Fibroblast of skin of abdomen (primary cell): ENCODE measurements at regions not wholly inside any gene's neighbourhood (a gene's known extent, or its start where the extent isn't known, plus 50 kb on each side); places are given as distances from the start of the nearest gene placed in this dataset.

Experiments
- DNase-seq: peaks from one replicate; pipeline ENCODE4 v3.0.0-alpha.2; 2013

DNA sequence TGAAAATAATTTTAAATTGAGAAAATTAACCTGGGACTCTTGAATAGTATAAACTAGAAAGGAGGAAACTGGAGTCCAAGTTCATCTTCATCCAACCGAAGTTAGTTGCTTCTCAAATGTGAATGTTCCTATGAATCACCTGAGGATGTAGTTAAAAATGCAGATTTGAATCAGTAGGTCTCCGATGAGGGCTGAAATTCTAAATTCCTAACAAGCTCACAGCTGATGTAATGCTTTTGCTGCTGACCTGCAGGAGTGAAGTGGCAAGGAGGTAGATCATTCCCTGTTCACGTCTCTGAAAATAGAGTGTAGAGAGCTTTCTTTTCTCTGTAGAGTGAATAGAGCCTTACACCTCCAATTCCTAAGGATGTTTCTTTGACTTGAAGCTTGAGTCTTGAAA, 685.5 kb downstream of the CPS1 start:
- no peak for DNase-seq

DNA sequence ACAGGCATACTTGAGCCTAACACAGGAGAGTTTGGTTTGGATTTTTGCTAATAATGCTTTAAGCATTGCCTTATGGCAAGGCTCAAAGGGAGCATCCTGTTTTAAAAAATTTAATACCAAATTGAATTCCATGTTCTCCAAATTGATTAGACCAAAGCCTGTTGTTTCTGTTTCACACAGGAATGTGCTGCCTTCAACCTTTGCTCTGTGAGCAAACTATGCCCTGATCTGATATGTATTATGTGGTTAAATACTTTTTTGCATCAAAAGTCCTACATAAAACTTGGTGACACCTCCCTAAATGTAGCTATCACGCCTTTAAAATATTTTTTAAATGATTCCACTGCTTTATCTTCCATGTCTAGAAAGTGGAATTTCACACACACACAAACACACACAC, 691.4 kb downstream of the CPS1 start:
- DNase-seq, result no peak

DNA sequence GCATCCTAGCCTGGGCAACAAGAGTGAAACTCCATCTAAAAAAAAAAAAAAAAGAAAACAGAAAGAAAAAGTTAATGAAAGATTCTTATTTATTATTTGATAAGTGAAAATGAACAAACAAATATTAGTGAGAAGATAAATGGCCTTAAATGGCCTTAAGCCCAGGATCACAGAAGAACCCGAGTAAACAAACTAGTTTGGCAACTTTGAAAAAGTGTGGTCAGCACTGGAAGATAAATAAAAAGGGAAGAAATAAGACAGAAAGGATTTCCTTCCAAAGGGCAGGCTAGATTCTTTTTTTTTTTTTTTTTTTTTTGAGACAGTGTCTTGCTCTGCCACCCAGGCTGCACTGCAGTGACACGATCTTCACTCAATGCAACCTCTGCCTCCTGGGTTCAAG, 692.4 kb downstream of the CPS1 start:
- DNase-seq, result no peak

DNA sequence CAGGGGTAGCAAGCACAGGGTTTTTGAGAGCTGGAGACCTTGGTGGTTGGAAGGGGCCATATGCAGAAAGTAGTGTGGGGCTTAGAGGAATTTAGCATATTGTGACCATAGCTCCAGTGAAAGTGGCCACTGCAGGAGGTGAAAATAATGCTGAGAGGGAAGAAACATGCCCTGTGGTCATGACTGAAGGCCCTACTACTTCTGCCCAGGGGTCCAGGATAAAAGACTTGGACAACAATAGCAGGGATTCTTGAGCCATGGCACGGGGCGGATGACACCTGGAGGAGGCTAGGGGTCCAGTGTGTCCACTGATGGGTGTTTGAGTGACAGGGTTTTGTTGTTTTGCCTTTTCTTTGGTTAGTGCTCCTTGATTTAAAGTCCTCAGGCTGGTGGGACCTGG, 694.6 kb downstream of the CPS1 start:
- no peak for DNase-seq

DNA sequence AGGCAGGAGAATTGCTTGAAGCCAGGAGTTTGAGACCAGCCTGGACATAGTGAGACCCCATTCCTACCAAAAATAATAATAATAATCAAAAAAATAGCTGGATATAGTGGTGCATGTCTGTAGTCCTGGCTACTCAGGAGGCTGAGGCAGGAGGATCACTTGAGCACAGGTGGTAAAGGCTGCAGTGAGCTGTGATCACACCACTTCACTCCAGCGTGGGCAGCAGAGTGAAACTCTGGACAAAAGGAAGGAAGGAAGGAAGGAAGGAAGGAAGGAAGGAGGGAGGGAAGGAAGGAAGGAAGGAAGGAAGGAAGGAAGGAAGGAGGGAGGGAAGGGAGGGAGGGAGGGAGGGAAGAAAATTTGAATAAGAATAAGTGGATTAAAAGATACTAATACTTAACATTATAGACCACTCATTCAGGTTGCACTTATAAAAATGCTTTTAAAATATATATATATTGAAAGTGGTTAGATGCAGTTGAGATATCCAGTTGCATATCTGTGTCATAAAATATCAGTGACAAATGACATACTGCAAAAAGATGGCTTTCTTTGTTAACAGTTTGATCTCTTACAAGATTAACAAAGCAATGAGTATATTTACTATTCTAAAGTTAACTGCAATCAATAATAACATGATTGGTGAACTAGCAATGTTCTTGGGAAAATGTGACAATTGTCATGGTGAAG, 702.4 kb downstream of the CPS1 start:
- DNase-seq, result no peak

DNA sequence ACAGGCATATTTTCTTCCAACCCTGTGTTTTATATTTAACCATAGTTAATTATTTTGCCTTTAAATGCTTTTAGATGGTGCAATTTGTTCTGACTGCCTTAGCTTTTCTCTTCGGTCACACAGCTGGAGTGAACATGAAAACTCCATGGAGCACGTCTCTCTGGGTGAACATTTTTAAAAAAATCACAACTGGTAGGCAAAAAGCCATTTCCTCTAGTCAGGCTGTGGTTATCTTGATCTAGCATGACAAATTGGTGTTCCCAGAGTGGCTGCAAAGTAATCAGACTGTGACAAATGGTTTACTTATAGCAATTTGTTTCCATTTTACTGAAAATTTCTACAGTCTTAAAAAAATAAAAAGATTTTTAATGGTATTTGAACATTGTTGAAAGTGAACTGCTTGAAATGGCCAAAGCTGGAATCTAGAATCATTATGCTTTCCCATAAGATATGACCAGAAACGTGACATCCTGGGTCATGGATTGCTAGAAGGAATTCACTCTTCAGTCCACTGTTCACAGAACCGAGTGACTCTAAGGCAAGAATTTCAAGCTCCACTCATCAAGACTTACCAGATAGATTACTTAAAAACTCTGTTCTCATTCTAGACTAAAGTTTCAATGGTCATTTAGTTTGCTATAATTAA, 703.6 kb downstream of the CPS1 start:
- DNase-seq, result no peak

DNA sequence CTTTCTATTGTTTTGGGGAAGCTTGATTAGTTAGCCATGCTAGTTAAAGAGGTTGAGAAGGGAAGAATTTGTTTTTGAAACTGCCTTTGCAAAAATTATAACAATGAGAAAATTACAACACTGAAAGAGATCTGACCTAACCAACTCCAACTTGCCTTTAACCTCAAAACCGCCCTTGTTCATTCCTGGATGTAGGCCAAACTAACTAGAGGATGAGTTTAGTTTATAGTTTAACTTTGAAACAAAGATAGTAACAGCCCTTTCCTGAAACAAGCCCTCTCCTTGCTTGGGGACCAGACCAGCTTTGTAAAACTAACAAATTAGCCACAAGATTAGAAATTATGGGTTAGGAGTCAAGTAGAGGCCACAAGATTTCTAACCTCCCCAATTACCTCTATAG, 713.9 kb downstream of the CPS1 start:
- no peak for DNase-seq

DNA sequence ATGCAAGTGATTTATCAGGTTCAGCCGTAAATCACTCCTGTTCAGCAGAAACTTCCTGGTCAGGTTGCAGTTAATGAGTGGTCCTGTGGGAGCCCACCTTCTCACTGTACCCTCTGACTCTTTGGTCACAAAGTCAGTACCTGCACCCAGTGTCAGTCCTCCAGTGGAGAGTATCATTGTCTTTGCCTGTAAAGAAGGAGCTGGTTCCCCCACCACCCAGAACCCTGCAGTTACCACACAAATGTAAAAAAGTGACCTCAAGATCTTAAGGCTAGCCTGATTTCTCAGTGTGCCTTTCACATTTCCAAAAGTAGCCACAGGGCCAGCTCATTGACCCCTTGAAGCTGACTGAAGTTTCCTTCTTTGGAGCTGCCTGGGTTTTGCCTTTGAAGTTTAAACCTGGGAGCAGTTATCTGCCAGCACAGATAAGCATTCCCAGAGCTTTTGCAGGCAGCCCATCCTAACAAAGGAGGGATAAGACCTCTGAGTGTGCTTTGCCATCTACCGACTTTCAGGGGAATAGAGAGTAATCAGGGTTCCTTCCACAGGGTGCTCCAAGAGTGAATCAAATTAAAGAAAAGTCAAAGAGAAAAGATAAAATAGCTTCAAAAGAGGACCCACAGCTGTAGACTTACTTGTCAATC, 725.2 kb downstream of the CPS1 start:
- no peak for DNase-seq

DNA sequence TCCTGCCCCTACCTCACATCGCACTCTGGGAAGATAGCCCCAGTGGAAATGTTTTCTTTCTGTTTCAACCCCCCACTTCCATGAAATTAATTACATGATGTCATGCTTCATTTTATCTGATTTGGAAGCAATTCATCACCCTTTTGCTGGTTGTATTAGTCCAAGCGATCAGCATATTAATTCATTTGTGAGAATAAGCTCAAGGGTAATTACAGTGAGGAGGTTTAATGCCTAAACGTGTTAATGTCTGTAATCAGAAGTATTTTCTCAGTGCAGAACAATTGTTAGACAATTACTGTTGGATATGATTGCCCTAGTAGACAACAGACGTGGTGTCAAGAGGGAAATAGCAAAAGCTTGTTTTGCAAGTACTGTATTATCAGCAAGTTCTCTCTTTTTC, 746.3 kb downstream of the CPS1 start:
- DNase-seq, result no peak

DNA sequence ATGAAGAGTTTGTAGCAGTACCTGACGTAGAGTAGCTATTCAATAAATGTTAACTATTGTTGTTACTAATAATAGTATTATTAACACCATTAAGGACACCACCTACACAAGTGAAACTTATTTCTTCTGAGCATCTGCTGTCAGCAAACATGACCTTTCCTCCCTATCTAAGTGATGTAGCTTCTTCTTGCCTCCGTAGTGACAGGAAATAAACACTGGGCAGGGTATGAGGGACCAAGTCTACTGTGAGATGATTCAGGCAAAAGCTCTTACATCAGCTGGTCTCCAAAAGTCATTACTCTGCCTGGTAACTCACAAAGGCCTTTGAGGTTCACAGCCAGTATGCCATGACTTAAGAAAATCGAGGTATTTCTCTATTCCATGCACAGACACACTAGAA, 750.5 kb downstream of the CPS1 start:
- no peak for DNase-seq
